ENCODE measurements at regions not wholly inside any gene's neighbourhood (a gene's known extent, or its start where the extent isn't known, plus 50 kb on each side); places are given as distances from the start of the nearest gene placed in this dataset.

GRCh38 chr4:166277401-166277800, 404.4 kb downstream of the TLL1 start:
- H3K36me3 Mint-ChIP-seq (ENCODE audit: low read depth, unreplicated experiment) = no peaks in the 10 kb centered on the region
- no peak for TF ChIP-seq CTCF (IDR thresholded peaks at IDR 0.05; ENCODE audit: insufficient read depth, low read depth, low read length)
- no peak for TF ChIP-seq EZH2 (IDR thresholded peaks at IDR 0.05; ENCODE audit: insufficient read depth, low read length)
- peak overlapping the region; percentile 22 for H3K27ac ChIP-seq (ENCODE audit: low read depth, low read length)
- peak overlapping the region; percentile 37 for H3K4me2 ChIP-seq (ENCODE audit: low read length)
- H3K4me1 ChIP-seq (ENCODE audit: insufficient read depth, low read length) = peaks cover 4% of the 10 kb centered on the region
- peaks cover 19% of the 10 kb centered on the region for H3K4me1 Mint-ChIP-seq (ENCODE audit: low read depth, unreplicated experiment)
- DNase-seq (ENCODE audit: low read depth) = peak; percentile 67
- H3K9me3 Mint-ChIP-seq (ENCODE audit: unreplicated experiment) = no peaks in the 10 kb centered on the region
- H3K9ac ChIP-seq (ENCODE audit: low read length) = no peak overlapping the region
- no peak for FAIRE-seq
- H3K9me3 ChIP-seq (ENCODE audit: insufficient read depth, low read depth, low read length) = no peaks in the 10 kb centered on the region
- no peaks in the 10 kb centered on the region for H3K36me3 ChIP-seq (ENCODE audit: insufficient read depth, low read length)
- peak overlapping the region; percentile 35 for H3K27ac Mint-ChIP-seq (ENCODE audit: unreplicated experiment)
- no peak overlapping the region for H2AFZ ChIP-seq (ENCODE audit: low read depth, low read length)
- no peaks in the 10 kb centered on the region for H4K20me1 ChIP-seq (ENCODE audit: insufficient read depth, low read length)
- no peaks in the 10 kb centered on the region for H3K27me3 Mint-ChIP-seq (ENCODE audit: low read depth, unreplicated experiment)
- no peaks in the 10 kb centered on the region for H3K79me2 ChIP-seq (ENCODE audit: insufficient read depth, low read length)
- H3K4me3 Mint-ChIP-seq (ENCODE audit: unreplicated experiment) = no peak overlapping the region
- no peak overlapping the region for H3K4me3 ChIP-seq (ENCODE audit: insufficient read depth, low read depth, low read length)
- no peaks in the 10 kb centered on the region for H3K27me3 ChIP-seq (ENCODE audit: insufficient read depth, low read length)

DNA sequence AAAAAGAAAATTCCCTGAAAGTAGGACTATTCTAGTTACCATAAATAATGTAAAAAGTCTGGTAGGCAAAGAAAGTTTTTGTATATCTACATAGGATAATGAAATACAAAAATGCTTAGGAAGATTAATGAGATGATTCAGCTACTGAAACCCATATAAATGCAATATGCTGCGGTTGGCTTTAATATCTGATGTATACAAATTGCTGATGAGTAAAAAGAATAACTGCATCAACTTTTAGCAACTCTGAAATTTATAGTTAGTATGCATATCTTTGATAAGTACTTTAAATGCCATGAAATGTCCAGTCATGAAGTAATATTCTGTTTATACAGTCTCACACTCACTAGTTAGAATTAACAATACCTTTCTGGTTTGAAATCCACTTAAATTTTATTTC, 404.8 kb downstream of the TLL1 start:
- Histone ChIP-seq H3K9me3 (ENCODE audit: insufficient read depth, low read depth, low read length) (no peaks in the 10 kb centered on the region), H3K36me3 (ENCODE audit: insufficient read depth, low read length) (no peaks in the 10 kb centered on the region), H4K20me1 (ENCODE audit: insufficient read depth, low read length) (no peaks in the 10 kb centered on the region), H2AFZ (ENCODE audit: low read depth, low read length) (no peak overlapping the region), H3K4me2 (ENCODE audit: low read length) (peak overlapping the region; percentile 37), H3K4me1 (ENCODE audit: insufficient read depth, low read length) (peaks cover 4% of the 10 kb centered on the region), H3K9ac (ENCODE audit: low read length) (no peak overlapping the region), H3K27ac (ENCODE audit: low read depth, low read length) (peak overlapping the region; percentile 22), H3K79me2 (ENCODE audit: insufficient read depth, low read length) (no peaks in the 10 kb centered on the region), H3K4me3 (ENCODE audit: insufficient read depth, low read depth, low read length) (no peak overlapping the region), H3K27me3 (ENCODE audit: insufficient read depth, low read length) (no peaks in the 10 kb centered on the region)
- peaks cover 19% of the 10 kb centered on the region for H3K4me1 Mint-ChIP-seq (ENCODE audit: low read depth, unreplicated experiment)
- peak; percentile 35 for DNase-seq (ENCODE audit: low read depth)
- H3K4me3 Mint-ChIP-seq (ENCODE audit: unreplicated experiment) = no peak overlapping the region
- no peak for FAIRE-seq
- TF ChIP-seq EZH2 (IDR thresholded peaks at IDR 0.05; ENCODE audit: insufficient read depth, low read length) (no peak), CTCF (IDR thresholded peaks at IDR 0.05; ENCODE audit: insufficient read depth, low read depth, low read length) (no peak)
- no peaks in the 10 kb centered on the region for H3K9me3 Mint-ChIP-seq (ENCODE audit: unreplicated experiment)
- no peaks in the 10 kb centered on the region for H3K36me3 Mint-ChIP-seq (ENCODE audit: low read depth, unreplicated experiment)
- no peaks in the 10 kb centered on the region for H3K27me3 Mint-ChIP-seq (ENCODE audit: low read depth, unreplicated experiment)
- peak overlapping the region; percentile 35 for H3K27ac Mint-ChIP-seq (ENCODE audit: unreplicated experiment)

DNA sequence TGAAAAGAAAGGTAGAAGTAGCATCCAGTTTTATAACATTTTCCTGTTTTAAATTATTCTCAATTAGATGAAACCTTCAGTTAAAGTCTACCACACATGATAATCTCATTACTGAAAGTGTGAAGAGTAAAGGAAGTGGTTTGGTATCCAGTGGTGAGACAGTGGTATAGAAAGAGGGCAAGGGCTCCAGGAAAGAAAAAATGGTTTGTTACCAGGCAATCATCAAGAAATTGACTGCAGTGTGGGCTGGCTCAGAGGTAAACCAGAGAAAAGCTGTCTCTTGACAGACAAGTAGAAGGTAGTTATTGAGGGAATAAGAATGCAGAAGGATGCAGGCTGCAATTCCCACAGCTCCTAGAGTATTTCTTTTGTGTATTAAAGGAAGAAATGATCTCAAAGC, 406.2 kb downstream of the TLL1 start:
- Mint-ChIP-seq H3K27ac (ENCODE audit: unreplicated experiment) (peak overlapping the region; percentile 43), H3K9me3 (ENCODE audit: unreplicated experiment) (no peaks in the 10 kb centered on the region), H3K36me3 (ENCODE audit: low read depth, unreplicated experiment) (no peaks in the 10 kb centered on the region), H3K27me3 (ENCODE audit: low read depth, unreplicated experiment) (no peaks in the 10 kb centered on the region), H3K4me1 (ENCODE audit: low read depth, unreplicated experiment) (peaks cover 19% of the 10 kb centered on the region), H3K4me3 (ENCODE audit: unreplicated experiment) (no peak overlapping the region)
- H3K9me3 ChIP-seq (ENCODE audit: insufficient read depth, low read depth, low read length) = no peaks in the 10 kb centered on the region
- H3K9ac ChIP-seq (ENCODE audit: low read length) = no peak overlapping the region
- no peaks in the 10 kb centered on the region for H4K20me1 ChIP-seq (ENCODE audit: insufficient read depth, low read length)
- FAIRE-seq = no peak
- no peak overlapping the region for H3K4me3 ChIP-seq (ENCODE audit: insufficient read depth, low read depth, low read length)
- H3K27ac ChIP-seq (ENCODE audit: low read depth, low read length) = no peak overlapping the region
- no peak overlapping the region for H2AFZ ChIP-seq (ENCODE audit: low read depth, low read length)
- TF ChIP-seq EZH2 (IDR thresholded peaks at IDR 0.05; ENCODE audit: insufficient read depth, low read length) = no peak
- TF ChIP-seq CTCF (IDR thresholded peaks at IDR 0.05; ENCODE audit: insufficient read depth, low read depth, low read length) = no peak
- DNase-seq (ENCODE audit: low read depth) = no peak
- H3K27me3 ChIP-seq (ENCODE audit: insufficient read depth, low read length) = no peaks in the 10 kb centered on the region
- H3K4me1 ChIP-seq (ENCODE audit: insufficient read depth, low read length) = peaks cover 4% of the 10 kb centered on the region
- no peaks in the 10 kb centered on the region for H3K36me3 ChIP-seq (ENCODE audit: insufficient read depth, low read length)
- H3K4me2 ChIP-seq (ENCODE audit: low read length) = no peak overlapping the region
- no peaks in the 10 kb centered on the region for H3K79me2 ChIP-seq (ENCODE audit: insufficient read depth, low read length)

All from astrocyte (in vitro differentiated cells and primary cell).